HG03025 (cell line): ENCODE measurements at regions not wholly inside any gene's neighbourhood (a gene's known extent, or its start where the extent isn't known, plus 50 kb on each side); places are given as distances from the start of the nearest gene placed in this dataset.
"Not testable (repeated sequence)": the region's sequence is repeated elsewhere in the genome, so short reads cannot be mapped to it uniquely, and the experiment has no call there.

Source experiments
- ATAC-seq: cut with Tn5 transposase; IDR thresholded peaks from one replicate; pipeline ENCODE4 v1.9.1; 2021; ENCODE audit warnings: mild to moderate bottlenecking, moderate library complexity; ENCODE audit not compliant: unreplicated experiment, low FRiP score

DNA sequence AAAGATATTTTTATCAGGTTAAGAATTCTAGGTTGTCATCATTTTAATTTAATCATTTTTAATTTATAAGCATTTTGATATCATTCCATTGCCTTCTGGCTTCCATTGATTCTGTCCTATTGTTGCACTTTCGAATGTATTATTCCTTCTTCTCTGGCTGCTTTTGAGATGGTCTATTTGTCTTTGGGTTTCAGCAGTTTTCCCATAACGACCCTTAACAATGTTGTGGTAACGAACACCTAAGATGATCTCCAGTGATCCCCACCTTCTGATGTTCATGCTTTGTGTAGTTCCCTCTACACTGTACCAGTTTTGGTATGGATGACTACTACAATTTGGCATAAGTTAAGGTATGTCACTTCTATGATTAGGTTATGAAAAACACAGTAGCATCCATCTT lies 59.9 kb downstream of the MINAR1 start:
- ATAC-seq, result no peak

DNA sequence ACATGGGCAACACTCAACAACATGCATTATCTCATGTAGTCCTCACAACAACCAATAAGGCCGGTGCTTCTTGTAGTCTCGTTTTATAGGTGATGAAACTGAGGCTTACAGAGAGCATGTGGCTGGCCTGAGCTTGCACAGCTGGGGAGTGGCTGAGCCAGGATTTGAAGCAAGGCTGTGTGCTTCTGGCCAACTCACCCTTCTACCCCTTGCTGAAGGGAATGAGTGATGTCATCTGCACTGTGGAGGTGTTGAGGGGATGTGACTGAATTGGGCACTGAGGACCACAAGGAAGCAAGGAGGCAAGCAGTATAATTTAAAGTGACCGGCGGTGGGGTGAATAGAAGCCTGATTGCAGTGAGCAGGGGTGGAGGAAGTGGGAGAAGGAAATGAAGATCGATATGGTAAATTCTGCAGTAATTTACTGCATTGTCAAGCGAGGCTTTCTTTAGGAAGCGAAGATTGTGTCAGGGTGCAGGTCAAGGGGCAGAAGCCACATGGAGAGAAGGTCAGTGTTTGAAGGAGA lies 62.3 kb downstream of the MINAR1 start:
- no peak for ATAC-seq

DNA sequence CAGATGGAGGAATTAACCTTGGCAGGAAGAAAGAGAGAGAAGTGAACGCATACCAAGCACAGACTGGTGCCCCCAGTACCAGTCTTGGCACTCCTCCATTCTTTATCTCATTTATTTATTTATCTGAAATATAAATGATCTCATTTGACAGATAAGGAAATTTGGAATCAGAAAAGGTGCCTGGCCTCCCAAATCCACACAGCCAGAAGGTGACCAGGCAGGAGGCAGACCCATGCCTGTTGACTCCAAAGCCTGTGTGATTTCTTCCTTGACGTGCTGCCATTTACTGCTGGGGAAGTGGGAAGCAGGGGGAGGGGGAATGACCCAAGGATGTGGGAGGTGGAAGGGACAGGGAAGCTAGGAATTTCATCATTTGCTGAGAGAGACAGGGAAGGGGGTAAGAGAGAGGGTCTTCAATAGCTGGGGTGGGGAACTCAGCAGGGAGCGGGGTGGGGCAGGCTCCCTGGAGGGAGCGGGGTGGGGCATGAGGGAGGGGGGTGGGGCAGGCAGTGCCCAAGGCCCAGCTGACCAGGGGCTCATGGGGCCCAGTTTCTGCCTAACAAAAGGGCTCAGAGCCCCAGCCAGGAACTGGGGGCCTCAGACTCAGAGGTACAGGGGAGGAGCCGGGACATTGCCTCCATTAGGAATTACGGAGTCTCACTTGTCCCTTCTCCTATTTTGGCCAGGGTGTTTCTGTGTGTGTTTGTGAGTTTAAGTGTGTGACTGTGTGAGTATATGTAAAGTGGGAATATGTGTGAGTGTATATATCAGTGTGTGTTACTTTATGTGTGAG lies 63.0 kb downstream of the MINAR1 start:
- no peak for ATAC-seq

DNA sequence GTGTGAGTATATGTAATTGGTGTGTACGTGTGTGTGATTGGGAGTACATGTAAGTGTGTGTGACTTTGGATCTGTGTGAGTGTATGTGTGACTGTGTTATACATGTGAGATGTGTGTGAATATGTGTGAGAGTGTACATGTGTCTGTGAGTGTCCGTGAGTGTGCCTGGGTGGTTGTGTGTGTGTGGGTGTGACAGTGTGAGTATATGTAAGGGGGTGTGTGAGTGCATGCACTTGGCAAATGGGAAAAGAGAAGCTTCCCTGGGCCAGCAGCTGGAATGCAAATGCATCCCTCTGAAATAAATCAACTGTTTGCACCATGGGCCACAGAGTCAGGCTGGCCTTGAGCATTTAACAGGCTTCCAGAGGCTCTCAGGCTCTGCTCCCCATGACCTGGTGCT lies 63.6 kb downstream of the MINAR1 start:
- no peak for ATAC-seq

DNA sequence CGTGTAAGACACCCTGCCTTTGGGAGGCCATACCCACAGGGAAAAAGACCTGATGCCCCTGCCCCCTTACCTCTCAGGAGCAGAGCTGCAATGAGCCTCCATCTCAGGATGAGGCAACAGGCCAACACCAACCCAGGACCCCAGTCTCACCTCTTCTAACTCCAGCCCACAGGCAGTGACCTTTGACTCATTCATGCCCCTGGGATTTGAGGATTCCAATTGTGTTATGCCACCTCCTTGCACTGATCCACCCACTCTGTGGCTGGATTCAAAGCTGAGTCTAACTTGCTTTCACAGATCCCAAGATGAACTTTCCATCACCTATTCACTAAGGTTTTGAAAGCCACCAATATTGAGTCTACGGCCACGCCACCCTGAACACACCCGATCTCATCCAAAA lies 64.7 kb downstream of the MINAR1 start:
- no peak for ATAC-seq

DNA sequence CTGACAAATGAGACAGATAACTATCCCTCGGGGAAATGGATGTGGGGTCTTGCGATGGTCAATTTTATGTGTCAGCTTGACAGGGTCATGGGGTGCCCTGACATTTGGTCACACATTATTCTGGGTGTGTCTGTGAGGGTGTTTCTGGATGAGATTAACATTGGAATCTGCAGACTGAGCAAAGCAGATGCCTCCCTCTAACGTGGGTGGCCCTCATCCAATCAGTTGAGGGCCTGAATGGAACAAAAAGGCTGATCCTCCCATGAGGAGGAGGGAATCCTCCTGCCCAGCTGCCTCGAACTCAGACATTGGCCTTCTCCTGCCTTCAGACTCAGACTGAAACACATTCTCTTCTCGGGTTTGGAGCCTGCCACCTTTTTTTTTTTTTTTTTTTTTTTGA lies 69.0 kb downstream of the MINAR1 start:
- no peak for ATAC-seq

DNA sequence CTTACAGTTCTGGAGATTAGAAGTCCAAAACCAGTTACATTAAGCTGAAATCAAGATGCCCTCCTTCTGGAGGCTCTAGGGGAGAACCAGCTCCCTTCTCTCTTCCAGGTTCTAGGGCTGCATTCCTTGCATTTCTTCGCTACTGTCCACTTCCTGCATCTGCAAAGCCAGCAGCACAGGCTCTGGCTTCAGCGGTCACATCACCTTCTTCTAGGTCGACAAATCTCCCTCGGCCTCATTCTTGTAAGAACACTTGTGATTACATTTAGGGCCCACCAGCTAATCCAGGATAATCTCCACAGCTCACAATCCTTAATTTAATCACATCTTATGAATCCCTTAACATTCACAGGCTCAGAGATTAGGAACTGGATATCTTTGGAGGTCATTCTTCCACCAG lies 73.8 kb downstream of the MINAR1 start:
- no peak for ATAC-seq

DNA sequence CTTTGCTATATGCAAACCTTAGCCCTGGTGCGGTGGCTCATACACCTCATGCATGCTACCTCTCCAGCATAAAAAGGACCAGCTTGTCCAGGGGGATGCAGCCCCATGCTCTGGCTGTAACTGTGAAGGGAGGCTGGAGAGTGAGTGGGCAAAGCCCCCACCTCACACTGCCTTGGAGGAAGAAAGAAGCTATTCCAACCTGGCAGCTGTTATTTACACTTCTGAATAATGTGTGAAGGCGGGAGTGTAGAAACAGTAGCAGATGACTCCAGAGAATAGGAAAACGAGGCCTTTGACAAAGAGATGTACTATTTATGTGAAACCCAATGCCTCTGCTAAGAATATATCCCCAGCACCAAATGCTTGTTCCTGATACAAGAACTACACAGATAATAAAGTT lies 80.7 kb downstream of the MINAR1 start:
- not testable (repeated sequence) for ATAC-seq

DNA sequence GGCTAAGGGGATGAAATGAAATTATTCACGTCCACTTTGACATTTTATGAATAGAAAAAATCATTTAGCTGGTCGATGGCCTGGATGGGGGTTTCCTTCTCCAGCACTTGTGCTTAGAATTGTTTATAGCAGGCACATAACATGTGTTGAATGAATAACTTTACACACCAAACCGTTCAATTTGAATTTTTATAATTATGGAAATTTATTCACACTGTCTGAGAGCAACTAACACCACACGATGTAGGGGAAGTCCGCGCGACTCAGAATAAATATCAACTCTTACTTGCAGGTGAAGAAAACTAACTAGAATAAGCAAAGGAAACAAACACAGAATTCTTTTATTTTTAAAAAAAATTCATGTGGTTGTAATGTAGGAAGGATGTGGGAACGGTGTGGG lies 81.3 kb downstream of the MINAR1 start:
- ATAC-seq, result no peak

DNA sequence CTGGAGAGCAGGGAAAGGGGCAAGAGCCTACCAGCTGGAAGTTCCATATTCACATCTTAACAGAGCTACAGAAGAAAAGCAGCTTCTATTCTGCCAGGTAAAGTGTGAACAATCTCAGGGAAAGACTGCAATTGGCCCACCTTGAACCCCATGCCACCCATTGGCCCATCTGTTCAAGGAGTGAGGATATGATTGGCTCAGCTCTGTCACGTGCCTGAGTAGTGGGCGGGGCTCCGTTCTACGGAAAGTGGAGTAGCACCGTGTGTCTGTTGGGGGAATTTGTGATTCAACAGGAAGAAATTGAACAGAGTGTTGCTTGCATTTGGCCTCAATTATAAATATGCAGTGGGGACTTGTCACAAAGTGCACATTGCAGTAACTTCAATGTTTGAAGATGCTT lies 81.8 kb downstream of the MINAR1 start:
- no peak for ATAC-seq

DNA sequence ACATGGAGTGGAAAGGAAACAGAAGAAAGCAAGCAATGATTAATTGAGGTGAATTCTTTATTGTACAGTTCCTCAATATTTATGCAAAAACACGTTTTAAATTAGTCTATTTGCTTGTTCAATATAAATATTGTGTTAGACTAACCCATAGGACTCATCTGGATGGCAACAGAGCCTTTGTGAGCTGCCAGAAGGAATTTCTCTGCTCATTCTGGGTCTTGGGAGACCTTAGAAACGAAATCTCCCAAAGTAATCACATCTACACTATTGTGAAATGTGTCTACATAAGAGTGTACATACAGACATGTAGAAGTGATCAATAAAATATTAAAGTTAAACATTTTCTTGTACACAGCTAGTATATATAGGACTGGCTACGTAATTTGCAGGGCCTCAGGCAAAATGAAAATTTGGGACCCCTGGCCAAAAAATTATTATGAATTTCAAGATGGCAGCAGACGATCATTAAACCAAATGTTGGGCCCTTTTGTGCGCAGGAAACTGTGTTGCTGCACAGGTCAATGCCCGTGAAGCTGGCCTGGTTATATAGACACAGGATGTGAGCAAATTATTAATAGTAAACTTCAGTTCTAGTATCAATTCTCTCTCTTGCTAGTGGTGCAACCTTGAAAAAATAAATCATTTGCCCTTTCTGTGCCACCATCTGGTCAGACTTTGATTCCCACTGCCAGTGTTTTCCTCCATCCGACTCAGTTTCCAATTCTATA lies 83.3 kb downstream of the MINAR1 start:
- ATAC-seq, result no peak

DNA sequence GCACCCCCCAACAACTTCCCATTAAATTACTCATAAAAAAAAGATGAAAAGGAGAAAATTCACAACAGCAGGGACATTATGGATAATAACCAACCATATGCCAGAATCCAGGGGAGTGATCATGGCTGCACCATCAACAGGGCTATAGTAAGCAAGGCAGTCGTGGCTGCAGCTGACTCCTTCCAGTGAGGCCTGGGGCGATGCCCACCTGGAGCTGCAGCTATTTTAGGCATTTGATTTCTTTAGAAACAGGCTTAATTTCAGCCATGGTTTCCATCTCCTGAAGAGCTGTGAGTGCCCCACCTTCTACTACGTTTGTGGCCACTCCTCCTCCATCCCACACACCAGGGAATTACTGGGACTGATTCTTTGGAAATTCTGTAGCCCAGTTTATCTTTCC lies 84.0 kb downstream of the MINAR1 start:
- ATAC-seq, result no peak

DNA sequence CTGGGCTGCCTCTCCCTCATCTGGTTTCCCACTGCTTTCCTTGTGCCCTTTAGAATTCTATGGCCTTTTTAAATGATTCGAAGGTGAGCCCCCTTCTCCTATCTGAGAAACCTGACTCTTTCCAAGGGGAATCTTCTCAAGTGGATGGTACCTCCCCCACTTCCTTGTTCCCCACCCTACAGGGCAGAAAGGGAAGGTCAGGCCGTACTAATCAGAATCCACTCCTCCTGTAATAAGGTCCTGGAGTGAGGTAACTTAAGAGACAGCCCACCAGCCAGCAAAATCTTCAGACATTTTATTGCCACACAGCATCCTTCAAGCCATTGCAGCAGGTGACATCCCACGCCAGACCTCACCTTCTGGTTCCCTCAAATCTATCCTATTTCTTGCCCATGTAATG lies 84.5 kb downstream of the MINAR1 start:
- no peak for ATAC-seq

DNA sequence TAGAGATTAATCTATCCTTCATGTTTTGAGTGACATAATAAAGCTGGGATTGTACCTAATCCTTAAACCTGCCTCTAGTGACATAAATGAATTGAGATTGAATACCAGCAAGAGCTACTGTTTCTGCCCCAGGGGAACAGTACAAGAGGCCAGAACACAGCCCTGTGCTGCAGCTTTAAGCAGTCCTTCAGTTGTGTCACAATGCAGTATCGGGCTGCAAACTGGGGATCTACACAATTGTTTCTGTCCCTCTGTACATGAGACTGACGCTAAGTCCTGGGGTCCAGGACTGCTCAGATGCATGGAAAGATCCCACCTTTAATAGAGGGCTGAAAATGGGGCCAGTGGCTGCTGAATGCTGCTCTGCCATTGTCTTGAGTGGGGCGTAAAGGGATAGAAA lies 87.5 kb downstream of the MINAR1 start:
- ATAC-seq, result no peak

DNA sequence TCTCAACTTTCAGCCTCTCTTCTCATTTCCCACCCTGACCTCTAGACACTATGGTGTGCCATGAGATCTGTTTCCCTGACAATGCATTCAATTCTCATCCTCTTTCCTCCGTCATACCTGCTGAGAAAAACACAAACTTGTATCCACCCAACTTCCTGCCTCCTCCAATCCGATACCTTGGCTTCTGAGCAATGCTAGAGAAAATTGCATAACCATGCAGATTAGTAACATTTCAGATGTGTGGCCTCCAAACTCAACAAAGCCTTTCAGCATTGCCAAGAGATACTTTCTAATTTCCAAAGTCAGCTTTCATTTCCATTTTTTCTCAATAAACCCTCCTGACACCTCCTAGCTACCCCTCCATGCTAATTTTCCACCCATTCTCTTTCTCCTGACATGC lies 88.5 kb downstream of the MINAR1 start:
- no peak for ATAC-seq

DNA sequence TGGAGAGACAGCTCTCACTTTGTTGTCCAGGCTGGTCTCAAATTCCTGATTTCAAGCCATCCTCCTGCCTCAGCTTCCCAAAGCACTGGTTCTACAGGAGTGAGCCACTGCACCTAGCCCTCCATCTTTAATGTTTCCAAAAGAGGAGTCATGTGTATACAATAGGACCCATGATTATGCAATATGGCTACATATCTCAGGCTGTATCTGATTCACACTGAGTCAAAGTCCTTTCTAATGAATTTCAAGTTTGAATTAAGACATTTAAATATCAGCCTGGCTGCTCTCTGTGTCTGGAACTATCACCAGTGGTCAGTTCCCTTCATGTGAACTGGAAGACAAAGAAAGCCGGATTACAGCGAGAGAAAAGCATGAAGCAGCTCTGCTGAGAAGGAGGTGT lies 90.5 kb downstream of the MINAR1 start:
- no peak for ATAC-seq

DNA sequence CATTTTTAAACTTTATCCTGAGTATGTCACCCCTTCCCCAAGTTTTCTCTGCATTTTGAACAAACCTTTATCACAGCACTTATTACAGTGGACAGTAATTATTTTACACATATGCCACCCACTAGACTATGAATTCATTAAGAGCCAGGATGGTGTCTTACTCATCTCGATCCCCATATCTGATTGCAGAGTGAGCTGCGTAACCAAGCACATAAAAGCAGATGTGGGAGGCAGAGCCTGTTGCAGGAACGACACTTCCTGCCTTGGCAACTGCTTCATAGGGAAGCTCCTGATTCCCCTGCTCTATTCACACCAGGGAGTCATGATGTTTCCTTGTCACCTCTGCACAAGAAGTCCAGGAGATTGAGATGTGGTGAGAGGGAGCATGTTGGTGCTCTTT lies 91.1 kb downstream of the MINAR1 start:
- ATAC-seq, result no peak

DNA sequence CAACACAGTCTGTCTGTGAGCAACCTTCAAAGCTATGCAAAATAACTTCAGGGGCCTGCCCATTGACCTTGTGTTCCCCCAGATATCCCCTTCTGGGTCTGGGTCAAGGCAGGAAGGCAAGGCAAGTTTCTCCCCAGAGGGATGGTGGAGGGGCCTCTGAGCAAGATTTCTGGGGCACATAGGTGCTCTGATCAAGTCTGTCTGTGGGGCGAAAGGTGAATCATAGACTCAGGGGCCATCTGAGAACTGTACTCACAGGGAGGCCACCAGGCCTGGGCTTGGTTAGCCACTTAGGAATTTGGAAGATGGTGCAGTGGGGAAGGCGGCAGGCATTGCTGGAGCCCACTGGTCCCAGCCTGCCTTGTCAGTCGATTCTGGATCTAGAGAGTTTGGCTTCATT lies 92.4 kb downstream of the MINAR1 start:
- no peak for ATAC-seq

DNA sequence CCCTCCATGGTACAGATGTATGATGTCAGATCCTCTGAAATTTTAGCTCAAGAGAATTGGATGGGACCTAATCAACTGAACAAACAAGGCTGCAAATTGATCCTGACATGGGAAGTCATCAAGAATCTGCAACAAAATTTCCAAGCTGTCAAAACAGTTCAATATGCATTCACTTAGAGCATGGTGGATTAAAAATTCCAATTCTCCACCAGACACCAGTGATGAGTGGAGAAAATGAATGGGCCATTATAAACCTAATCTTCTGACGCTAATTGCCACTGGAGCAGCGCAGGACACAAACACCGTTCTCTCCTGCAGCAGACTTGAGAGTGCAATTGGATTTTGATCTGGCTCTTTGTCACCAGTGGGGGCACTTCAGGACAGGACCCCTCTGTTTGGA lies 94.2 kb downstream of the MINAR1 start:
- no peak for ATAC-seq

DNA sequence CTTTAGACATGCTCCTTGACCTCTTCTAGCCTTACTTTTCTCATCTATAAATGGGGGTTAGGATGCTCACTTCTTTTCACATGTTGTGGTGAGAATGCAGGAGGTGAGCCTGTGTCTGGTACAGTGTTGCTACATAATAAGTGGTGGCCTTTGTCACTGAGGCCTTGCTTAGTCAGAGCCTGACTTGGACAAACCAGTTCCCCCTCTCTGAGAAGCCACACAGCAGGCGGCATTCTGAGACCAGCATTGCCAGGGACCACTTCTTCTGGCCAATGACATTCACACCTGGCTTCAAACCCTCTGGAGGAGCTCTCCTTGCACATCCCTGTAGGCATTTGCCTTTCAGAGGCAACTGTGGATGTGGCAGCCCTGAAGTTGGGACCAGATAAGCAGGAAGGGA lies 95.7 kb downstream of the MINAR1 start:
- ATAC-seq, result no peak

DNA sequence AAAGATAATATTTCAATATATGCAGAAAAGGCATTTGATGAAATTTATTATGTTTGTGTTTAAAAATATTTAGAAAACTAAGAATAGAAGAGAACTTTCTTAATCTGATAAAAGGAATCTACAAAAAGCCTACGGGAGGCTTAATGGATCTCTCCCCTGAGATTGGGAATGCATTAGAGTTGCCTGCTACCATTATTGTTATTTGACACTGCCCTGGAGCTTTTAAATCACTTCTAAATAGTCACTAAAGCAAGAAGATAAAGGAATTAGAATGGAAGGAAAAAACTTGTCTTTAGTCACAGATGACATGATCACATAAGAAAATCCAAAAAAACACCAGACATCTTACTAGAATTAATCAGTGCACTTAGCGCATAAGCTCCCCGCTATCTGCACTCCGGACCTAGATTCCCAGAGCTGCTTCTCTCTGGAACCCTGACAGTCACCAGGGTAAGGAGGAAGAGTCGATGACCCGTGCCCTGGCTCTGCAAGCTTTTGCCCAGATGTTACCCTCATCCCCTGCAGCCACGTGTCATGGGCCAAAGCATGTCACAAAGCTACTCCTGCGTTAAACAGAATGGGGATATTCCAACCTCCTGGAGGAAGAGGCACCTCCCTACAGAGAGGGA lies 97.1 kb downstream of the MINAR1 start:
- ATAC-seq, result no peak

DNA sequence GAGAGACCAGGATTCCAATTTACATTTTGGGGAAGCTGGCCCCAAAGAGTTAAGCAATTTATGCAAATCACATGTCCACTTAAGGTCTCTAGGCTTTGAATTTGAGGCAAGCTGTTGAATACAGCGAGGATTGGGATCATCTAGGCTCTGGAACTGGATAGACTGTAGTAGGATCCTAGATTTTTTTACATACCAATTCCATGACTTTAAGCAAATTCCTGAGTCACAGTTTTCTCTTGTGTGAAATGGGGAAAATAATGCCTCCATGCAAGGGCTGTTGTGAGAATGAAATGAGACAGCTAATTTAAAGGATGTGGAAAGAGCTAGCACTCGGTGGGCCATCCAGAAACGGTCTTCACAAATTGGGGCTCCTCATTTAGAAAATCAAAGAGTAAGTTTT lies 103.4 kb downstream of the MINAR1 start:
- ATAC-seq, result no peak
